PC-9 (cell line): ENCODE measurements at regions not wholly inside any gene's neighbourhood (a gene's known extent, or its start where the extent isn't known, plus 50 kb on each side); places are given as distances from the start of the nearest gene placed in this dataset.

Source experiments
- CTCF ChIP-seq: fragments of 200-600 bp; sonication (generic); conservative IDR thresholded peaks from 2 replicates; pipeline ENCODE4 v1.6.1; 2017; ENCODE audit warnings: mixed run types, antibody characterized with exemption, mild to moderate bottlenecking, moderate library complexity
- EZH2 ChIP-seq: fragments of 200-600 bp; sonication (generic); IDR thresholded peaks from 2 replicates; pipeline ENCODE4 v1.8.0; 2017; ENCODE audit warnings: antibody characterized with exemption, low read depth

- TF ChIP-seq CTCF: no peak
- TF ChIP-seq EZH2: no peak
Measured at GRCh38 chr6:84340422-84340821, 113.0 kb upstream of the CEP162 start.
